ENCODE measurements at regions not wholly inside any gene's neighbourhood (a gene's known extent, or its start where the extent isn't known, plus 50 kb on each side); places are given as distances from the start of the nearest gene placed in this dataset.

DNA sequence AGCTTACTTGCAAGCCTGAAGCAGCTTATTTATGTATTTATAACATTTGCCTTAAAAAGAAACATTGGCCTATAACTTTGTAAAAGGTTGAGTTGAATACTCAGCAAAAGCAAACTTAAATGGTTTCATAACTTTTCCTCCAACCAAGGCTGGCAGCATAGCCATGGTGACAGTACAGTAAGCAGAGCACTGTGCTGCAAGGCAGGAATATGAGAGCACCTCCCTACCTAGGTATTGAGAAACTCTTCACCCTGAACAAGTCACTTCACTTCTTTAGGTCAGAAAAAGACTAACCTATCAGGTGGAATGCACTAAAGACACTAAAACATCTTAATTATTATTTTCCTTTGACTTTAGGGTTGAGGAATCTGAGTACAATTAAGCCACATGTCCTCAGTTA is 63.9 kb upstream of the GYPA start (continued):
- TF ChIP-seq, protein P1, sequence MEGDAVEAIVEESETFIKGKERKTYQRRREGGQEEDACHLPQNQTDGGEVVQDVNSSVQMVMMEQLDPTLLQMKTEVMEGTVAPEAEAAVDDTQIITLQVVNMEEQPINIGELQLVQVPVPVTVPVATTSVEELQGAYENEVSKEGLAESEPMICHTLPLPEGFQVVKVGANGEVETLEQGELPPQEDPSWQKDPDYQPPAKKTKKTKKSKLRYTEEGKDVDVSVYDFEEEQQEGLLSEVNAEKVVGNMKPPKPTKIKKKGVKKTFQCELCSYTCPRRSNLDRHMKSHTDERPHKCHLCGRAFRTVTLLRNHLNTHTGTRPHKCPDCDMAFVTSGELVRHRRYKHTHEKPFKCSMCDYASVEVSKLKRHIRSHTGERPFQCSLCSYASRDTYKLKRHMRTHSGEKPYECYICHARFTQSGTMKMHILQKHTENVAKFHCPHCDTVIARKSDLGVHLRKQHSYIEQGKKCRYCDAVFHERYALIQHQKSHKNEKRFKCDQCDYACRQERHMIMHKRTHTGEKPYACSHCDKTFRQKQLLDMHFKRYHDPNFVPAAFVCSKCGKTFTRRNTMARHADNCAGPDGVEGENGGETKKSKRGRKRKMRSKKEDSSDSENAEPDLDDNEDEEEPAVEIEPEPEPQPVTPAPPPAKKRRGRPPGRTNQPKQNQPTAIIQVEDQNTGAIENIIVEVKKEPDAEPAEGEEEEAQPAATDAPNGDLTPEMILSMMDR (IDR thresholded peaks at IDR 0.05; ENCODE audit: low read depth, low read length, missing input control): no peak

DNA sequence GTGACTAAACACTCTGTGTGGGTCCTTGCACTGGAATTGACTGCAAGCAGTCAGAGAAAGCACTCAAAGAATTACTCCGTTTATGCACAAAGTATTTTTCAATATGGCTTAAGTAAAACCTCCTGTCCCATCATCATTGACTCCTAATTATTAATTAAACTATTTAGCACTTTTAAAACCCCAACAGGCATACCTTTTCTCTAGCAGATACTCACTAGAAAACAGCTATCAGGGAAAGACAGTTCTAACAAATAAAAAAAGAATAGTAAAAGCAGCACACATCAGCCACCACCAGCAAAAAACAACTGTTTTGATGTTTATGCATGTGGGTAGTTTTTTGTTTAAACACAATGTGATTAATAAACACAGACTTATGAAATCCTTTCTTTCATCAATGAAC is 66.2 kb upstream of the GYPA start:
- TF ChIP-seq, protein P2, sequence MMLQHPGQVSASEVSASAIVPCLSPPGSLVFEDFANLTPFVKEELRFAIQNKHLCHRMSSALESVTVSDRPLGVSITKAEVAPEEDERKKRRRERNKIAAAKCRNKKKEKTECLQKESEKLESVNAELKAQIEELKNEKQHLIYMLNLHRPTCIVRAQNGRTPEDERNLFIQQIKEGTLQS (IDR thresholded peaks at IDR 0.05): no peak
- TF ChIP-seq, protein P3, sequence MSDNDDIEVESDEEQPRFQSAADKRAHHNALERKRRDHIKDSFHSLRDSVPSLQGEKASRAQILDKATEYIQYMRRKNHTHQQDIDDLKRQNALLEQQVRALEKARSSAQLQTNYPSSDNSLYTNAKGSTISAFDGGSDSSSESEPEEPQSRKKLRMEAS (IDR thresholded peaks at IDR 0.05): no peak
- TF ChIP-seq FOXA2 (IDR thresholded peaks at IDR 0.05) (no peak), SP1 (IDR thresholded peaks at IDR 0.05) (no peak), HNF4G (IDR thresholded peaks at IDR 0.05) (no peak), NR2F2 (IDR thresholded peaks at IDR 0.05) (no peak)
- TF ChIP-seq, protein P1 (IDR thresholded peaks at IDR 0.05; ENCODE audit: low read depth, low read length, missing input control): no peak
- TF ChIP-seq, protein P4, sequence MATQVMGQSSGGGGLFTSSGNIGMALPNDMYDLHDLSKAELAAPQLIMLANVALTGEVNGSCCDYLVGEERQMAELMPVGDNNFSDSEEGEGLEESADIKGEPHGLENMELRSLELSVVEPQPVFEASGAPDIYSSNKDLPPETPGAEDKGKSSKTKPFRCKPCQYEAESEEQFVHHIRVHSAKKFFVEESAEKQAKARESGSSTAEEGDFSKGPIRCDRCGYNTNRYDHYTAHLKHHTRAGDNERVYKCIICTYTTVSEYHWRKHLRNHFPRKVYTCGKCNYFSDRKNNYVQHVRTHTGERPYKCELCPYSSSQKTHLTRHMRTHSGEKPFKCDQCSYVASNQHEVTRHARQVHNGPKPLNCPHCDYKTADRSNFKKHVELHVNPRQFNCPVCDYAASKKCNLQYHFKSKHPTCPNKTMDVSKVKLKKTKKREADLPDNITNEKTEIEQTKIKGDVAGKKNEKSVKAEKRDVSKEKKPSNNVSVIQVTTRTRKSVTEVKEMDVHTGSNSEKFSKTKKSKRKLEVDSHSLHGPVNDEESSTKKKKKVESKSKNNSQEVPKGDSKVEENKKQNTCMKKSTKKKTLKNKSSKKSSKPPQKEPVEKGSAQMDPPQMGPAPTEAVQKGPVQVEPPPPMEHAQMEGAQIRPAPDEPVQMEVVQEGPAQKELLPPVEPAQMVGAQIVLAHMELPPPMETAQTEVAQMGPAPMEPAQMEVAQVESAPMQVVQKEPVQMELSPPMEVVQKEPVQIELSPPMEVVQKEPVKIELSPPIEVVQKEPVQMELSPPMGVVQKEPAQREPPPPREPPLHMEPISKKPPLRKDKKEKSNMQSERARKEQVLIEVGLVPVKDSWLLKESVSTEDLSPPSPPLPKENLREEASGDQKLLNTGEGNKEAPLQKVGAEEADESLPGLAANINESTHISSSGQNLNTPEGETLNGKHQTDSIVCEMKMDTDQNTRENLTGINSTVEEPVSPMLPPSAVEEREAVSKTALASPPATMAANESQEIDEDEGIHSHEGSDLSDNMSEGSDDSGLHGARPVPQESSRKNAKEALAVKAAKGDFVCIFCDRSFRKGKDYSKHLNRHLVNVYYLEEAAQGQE (IDR thresholded peaks at IDR 0.05): no peak
- no peak for DNase-seq (ENCODE audit: low spot score)
- no peak overlapping the region for H3K4me3 ChIP-seq (ENCODE audit: low read depth in 1 of 3, low read length in 3 of 3)
- no peak overlapping the region for H3K9ac ChIP-seq (ENCODE audit: low read depth in 1 of 2, low read length in 2 of 2)
- H3K27ac ChIP-seq (ENCODE audit: low read depth in 1 of 2, low read length in 2 of 2): no peak overlapping the region
- H3K36me3 ChIP-seq (ENCODE audit: control insufficient read depth in 4 of 4, insufficient read depth in 3 of 4, low read depth in 1 of 4, low read length in 3 of 4): no peaks in the 10 kb centered on the region
- H3K27me3 ChIP-seq (ENCODE audit: control insufficient read depth in 4 of 4, insufficient read depth in 4 of 4, low read length in 3 of 4): no peaks in the 10 kb centered on the region
- no peaks in the 10 kb centered on the region for H3K9me3 ChIP-seq (ENCODE audit: control insufficient read depth in 4 of 4, low read length in 3 of 4)
- H3K4me1 ChIP-seq (ENCODE audit: control insufficient read depth in 4 of 4, insufficient read depth in 4 of 4, low read length in 3 of 4): no peaks in the 10 kb centered on the region
- WGBS: 68% methylated on average over 1 of the region's 1 CpG

DNA sequence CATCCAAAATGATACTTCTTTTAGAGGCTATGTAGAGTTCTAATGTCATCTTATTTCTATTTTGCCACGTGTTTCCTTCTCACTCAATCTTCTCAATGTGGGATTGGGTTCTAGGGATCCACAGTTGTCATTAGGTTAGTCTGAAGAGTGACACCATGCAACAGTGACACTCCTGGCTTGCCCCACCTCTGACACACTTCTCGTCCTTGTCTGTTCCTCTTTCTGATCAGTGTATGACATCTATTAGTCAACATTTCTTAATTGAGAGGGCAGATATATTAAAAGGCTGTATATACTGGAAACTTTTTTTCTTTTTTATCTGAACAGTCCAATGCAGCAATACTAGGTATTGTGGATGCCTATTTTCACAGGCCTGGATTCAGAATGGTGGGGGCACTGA is 67.6 kb upstream of the GYPA start:
- H3K4me1 ChIP-seq (ENCODE audit: control insufficient read depth in 4 of 4, insufficient read depth in 4 of 4, low read length in 3 of 4): no peaks in the 10 kb centered on the region
- no peaks in the 10 kb centered on the region for H3K36me3 ChIP-seq (ENCODE audit: control insufficient read depth in 4 of 4, insufficient read depth in 3 of 4, low read depth in 1 of 4, low read length in 3 of 4)
- no peak overlapping the region for H3K27ac ChIP-seq (ENCODE audit: low read depth in 1 of 2, low read length in 2 of 2)
- no peak overlapping the region for H3K9ac ChIP-seq (ENCODE audit: low read depth in 1 of 2, low read length in 2 of 2)
- H3K4me3 ChIP-seq (ENCODE audit: low read depth in 1 of 3, low read length in 3 of 3): no peak overlapping the region
- no peak for DNase-seq (ENCODE audit: low spot score)
- 48% methylated on average over 2 of the region's 2 CpGs for WGBS
- no peaks in the 10 kb centered on the region for H3K27me3 ChIP-seq (ENCODE audit: control insufficient read depth in 4 of 4, insufficient read depth in 4 of 4, low read length in 3 of 4)
- TF ChIP-seq HNF4A (conservative IDR thresholded peaks at IDR 0.05) (no peak), GABPA (IDR thresholded peaks at IDR 0.05 in 1 of 2, conservative IDR thresholded peaks at IDR 0.05 in 1 of 2) (no peak)
- no peaks in the 10 kb centered on the region for H3K9me3 ChIP-seq (ENCODE audit: control insufficient read depth in 4 of 4, low read length in 3 of 4)

Measured in liver (tissue), 8 donors.